HG03457 (cell line): ENCODE measurements at regions not wholly inside any gene's neighbourhood (a gene's known extent, or its start where the extent isn't known, plus 50 kb on each side); places are given as distances from the start of the nearest gene placed in this dataset.

ENCODE experiments used
- ATAC-seq: cut with Tn5 transposase; IDR thresholded peaks from one replicate; pipeline ENCODE4 v1.9.1; 2021; ENCODE audit warnings: moderate number of reproducible peaks; ENCODE audit not compliant: unreplicated experiment

DNA sequence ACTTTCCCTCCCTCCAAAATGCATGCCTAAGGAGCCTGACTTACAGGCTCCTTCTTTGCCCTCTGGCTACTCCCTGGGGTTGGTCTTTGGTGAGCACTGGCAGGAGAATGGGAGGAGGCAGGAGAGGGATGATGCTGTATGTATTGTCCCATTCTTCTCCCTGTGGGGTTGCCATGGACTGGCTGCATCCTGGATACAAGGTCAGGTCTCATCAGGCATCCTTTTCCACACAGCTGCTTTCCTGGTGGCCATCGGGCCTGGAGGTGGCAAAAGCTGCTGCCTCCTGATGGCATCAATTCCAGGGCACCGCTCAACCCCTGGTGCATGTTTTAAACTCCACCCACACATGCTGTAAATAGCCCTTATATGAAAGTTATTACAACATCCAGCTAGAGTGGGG is 257.2 kb downstream of the ETS1 start:
- ATAC-seq, result no peak

DNA sequence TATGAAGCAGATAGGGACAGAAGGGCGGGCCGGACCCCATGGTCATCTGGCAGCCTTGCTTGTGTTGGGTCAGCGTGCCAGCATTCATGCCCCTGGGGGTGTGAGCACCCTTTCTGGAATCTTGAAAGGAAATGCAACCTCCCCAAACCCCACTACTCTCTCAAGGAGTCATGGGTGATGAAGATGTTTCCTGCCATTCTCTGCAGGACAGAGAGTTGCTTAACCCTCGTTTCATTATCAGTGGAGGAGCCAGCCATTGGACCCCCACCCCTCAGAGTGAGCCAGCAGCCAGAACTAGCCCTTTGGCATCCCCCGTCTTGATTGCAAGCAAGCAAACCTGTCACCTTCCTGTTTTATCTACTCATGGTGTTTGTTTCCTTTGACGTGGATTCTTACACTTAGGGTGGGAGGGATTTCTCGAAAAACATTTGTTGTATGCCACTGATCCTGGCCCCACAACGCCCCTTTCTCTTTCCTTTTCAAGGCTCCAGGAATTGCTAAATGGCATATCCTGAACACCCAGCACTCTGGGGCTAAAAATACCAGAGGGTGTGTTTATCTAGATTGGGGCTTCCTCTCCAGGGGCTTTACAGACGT is 258.3 kb downstream of the ETS1 start:
- ATAC-seq, result no peak

- ATAC-seq, result no peak
These were observed 260.1 kb downstream of the ETS1 start for GRCh38 chr11:128327274-128327673.

DNA sequence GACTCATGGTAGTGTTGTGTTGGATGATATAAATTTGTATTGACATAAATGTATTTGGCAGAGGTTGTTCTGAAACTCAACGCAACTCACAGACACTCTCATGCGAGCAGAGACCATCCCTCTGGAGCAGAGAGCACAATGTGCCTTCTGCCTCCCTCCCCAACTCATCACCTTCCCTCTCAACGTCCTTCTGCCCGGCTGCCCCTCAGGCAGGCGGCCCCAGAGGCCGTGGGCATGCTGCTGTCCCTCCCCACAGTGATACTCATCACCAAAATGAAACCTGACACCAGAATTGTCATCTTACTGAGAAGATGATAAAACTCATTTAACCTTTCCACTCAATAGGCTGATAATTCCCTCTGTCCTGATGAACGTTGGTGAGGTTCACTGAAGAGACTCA is 260.6 kb downstream of the ETS1 start:
- no peak for ATAC-seq

- ATAC-seq, result no peak
These were observed 262.7 kb downstream of the ETS1 start for GRCh38 chr11:128324531-128325141.

DNA sequence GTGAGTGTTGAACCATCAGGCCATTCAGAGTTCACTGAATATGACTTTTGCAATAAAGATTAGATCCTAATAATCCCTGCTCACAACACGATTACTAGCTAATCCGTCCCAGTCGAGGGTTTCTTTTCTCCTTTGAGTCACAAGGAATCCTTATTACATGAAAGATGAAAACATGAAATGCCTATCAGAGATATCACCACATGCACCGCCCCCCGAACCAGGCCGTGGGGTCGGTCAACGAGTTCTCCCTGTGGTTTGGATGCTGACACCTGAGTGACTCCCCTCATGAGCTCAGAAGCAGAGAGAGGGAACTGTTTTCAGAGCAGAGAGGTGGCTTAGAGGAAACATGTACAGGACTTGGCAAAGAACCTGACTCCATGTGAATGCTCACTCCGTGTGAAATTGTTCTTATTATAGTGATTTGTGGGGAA is 263.3 kb downstream of the ETS1 start:
- ATAC-seq, result no peak

DNA sequence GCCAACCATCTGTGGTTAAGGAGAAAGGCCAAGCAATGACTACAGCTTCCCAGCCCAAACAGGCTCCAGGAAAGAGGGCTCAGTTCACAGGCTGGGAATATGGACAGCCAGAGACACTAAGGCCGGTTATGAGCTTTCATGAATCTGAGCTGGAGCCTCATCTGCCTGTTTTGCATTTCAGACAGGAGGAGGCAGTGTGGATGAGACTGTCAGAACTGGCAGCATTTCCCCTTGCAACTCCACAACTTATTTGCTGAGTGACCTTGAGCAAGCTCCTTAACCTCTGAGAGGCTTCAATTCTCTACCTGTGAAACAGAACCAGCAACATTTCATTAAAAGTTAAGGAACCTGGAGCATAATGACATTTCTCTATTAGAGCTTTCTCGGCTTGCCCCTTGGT is 264.0 kb downstream of the ETS1 start:
- no peak for ATAC-seq

GRCh38 chr11:128318856-128319474 is 268.4 kb downstream of the ETS1 start:
- peak; percentile 93 for ATAC-seq

DNA sequence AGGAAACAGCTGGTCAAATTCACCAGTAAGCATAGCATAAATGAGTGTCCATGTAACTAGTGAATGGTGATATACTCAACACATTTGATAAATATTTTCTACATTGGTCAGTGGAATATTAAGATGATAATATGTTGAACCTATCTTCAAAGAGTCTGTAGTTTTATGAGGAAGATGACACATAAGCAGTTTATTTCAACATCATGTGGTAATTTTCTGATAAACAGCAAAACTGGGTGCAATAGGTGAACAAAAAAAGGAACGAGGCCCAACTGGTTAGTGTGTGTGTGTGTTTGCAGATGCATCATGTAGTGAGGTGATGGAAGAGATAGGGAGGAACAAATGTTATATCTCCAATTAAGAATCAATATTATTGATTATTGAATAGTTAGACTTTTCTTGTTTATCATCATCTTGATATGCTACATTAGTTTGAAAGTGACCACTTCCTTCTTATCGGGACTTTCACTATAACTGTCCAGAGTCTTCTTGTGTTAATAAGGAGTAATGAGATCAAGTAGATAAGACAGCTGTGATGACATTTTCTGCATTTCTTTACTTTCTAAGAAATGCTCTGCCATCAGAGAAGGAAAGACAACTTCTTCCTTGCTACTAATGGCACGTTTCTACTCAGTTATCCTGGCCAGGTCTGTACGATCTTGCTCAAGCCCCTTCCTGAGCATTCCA is 270.7 kb downstream of the ETS1 start:
- no peak for ATAC-seq

DNA sequence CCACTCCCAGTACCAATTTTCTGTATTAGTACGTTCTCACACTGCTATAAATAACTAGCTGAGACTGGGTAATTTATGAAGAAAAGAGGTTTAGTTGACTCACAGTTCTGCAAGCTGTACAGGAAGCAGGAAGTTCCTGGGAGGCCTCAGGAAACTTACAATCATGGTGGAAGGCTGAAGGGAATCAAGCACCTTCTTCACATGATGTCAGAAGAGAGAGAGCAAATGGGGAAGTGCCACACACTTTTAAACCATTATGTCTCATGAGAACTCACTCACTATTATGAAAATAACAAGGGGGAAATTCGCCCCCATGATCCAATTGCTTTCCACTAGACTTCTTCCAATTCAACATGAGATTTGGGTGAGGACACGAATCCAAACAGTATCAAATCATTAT is 271.4 kb downstream of the ETS1 start:
- no peak for ATAC-seq

DNA sequence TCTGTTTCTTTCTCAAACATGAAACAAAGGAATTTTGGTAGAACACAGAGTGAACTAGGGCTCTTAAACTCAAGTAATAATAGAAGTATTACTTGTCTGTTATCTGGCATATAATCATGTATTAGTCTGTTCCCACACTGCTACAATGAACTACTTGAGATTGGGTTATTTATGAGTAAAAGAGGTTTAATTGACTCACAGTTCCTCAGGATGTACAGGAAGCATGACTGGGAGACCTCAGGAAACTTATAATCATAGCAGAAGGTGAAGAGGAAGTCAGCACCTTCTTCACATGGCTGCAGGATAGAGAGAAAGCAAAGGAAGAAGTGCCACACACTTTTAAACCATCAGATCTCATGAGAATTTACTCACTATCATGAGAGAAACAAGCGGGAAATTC is 273.4 kb downstream of the ETS1 start:
- ATAC-seq, result no peak

- ATAC-seq, result peak; percentile 63
These were observed 275.3 kb downstream of the ETS1 start for GRCh38 chr11:128311742-128312719.

DNA sequence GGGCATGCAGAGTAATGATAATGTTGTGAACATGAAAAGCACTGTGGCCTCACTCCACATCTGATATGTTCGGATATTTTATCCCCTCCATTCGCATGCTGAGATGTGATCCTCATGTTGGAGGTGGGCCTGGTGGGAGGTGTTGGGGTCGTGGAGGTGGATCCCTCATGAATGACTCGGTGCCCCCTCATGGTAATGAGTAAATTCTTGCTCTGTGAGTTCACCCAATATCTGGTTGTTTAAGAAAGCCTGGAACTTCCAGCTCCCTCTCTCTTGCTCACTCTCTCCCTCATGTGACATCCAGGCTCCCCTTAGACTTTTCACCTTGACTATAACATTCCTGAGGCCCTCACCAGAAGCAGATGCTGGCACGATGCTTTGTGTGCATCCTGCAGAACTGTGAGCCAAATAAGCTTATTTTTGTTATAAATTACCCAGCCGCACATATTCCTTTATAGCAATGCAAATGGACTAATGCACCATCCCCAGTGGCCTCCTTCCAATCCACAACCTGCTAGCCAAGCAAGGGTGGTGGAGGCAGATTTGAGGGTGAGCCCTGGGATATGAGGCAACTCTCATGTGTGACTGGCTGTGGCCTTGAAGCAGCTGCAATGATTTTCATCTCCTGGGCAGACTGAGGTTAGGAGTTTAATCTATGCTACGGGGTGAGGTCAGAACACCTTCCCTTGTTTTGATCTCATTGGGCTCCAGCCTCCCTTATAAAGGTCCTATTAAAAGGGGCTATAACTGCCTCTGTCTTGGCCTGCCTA is 276.5 kb downstream of the ETS1 start:
- no peak for ATAC-seq

GRCh38 chr11:128310005-128310404 is 277.4 kb downstream of the ETS1 start:
- ATAC-seq, result no peak

GRCh38 chr11:128308794-128309193 is 278.6 kb downstream of the ETS1 start:
- no peak for ATAC-seq

GRCh38 chr11:128305588-128305987 is 281.8 kb downstream of the ETS1 start:
- ATAC-seq, result no peak

DNA sequence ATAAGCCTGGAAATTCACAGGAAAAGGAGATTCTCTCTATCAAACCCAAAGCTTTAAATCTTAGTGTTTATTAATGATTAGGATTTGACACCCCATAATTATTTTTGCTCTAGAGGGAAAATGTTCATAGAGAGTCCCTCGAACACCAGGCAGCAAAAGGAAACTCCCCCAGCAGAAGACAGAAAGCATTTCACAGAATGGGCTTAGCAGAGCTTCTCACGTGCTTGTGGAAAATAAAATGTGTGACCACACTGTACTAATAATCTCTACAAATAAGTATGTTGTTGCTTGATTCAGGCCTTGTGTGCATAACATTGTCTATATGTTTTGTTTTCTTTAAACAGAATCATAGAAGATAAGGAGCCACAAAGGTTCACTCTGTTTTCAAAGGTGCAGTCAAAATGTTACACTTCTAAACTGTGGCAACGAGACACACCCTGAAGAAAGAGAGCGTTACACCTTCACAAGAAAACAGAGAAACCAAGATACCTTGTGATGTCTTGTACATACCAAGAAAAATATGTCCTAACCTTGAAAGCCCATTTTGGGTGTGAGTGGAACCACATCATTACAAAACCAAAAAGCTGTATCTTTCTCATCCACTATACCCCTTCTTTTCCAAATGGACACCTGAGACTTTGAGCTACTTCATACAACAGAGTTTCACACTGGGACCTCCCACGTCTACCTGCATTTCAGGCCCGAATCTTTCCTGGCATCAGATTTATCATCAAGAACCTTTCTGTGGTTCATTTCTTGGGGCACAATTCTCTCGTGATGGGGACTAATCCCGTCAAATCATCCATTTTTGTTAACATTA is 282.5 kb downstream of the ETS1 start:
- no peak for ATAC-seq

DNA sequence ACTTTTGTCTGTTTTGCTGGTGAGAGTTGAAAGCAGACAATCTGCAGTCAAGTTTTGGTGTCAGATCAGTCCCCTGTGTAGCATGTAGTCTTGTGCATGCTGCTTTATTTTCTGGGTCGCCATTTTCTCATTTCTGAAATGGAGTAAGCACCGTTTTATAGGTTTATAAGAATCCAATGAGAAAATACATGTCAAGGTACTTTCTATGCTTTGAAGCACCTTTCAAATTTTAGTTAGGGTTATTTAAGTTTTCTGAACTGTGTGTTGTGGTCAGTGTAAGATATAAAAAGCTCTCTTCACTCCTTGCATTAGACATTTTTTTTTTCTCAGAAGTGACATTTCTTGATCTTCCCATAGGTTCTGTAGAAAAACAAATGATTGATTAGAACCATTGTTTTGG is 283.2 kb downstream of the ETS1 start:
- ATAC-seq, result no peak

DNA sequence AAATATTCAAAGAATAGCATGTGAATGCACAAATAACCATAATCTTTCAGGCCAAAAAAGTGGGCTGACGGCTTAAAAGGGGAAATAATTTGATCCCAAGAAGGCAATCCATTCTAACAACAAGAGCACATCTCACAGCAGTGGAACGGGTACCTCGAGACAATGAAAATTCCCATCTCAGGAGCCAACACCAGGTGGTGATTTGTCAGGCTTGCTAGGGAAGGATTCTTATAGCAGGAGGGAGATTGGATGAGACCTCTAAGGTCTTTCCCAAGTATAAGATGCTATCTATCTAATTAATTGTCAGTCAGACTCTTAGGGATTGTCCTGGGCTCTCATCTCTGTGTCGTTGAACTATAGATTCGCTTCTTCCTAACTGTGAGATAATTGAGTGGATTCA is 284.0 kb downstream of the ETS1 start:
- no peak for ATAC-seq
